SU-DHL-6 (cell line): ENCODE measurements at regions not wholly inside any gene's neighbourhood (a gene's known extent, or its start where the extent isn't known, plus 50 kb on each side); places are given as distances from the start of the nearest gene placed in this dataset.

Experiments
- EZH2phosphoT487 ChIP-seq: fragments of 200-600 bp; sonication (generic), shearing (Covaris generic); conservative IDR thresholded peaks from 2 replicates; pipeline ENCODE4 v1.6.1; 2018; ENCODE audit warnings: mild to moderate bottlenecking, antibody characterized with exemption, low read length, moderate library complexity, mixed read lengths
- TF ChIP-seq, protein P1 (sequence below): fragments of 200-600 bp; sonication (generic); IDR thresholded peaks from one replicate; pipeline ENCODE4 v1.5.1; 2017; ENCODE audit warnings: antibody characterized with exemption, mild to moderate bottlenecking, low read length, moderate library complexity; ENCODE audit not compliant: insufficient read depth, poor library complexity, severe bottlenecking

DNA sequence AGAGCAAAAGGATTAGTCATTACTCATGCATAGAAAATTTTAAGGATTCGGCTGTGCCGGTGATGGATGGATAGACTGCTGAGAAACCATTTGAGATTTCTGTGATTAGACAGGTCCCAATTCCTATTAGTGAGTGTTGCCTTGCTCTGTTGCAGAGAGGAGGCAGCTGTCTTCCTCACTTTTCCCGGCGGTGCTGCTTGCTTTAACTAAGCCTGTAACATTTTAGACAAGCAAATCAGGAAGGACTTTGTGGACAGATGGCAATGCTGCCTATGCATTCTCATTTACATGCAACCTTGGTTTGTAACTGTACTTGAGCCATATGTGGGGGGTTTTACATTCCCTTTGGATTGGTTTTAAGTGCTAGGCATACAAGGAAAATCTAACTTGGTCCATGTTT, 1176.3 kb downstream of the CDH18 start:
- TF ChIP-seq, protein P1, sequence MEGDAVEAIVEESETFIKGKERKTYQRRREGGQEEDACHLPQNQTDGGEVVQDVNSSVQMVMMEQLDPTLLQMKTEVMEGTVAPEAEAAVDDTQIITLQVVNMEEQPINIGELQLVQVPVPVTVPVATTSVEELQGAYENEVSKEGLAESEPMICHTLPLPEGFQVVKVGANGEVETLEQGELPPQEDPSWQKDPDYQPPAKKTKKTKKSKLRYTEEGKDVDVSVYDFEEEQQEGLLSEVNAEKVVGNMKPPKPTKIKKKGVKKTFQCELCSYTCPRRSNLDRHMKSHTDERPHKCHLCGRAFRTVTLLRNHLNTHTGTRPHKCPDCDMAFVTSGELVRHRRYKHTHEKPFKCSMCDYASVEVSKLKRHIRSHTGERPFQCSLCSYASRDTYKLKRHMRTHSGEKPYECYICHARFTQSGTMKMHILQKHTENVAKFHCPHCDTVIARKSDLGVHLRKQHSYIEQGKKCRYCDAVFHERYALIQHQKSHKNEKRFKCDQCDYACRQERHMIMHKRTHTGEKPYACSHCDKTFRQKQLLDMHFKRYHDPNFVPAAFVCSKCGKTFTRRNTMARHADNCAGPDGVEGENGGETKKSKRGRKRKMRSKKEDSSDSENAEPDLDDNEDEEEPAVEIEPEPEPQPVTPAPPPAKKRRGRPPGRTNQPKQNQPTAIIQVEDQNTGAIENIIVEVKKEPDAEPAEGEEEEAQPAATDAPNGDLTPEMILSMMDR = no peak
- no peak for TF ChIP-seq EZH2phosphoT487
